ENCODE measurements at regions not wholly inside any gene's neighbourhood (a gene's known extent, or its start where the extent isn't known, plus 50 kb on each side); places are given as distances from the start of the nearest gene placed in this dataset.
"Not testable (repeated sequence)": the region's sequence is repeated elsewhere in the genome, so short reads cannot be mapped to it uniquely, and the experiment has no call there.

DNA sequence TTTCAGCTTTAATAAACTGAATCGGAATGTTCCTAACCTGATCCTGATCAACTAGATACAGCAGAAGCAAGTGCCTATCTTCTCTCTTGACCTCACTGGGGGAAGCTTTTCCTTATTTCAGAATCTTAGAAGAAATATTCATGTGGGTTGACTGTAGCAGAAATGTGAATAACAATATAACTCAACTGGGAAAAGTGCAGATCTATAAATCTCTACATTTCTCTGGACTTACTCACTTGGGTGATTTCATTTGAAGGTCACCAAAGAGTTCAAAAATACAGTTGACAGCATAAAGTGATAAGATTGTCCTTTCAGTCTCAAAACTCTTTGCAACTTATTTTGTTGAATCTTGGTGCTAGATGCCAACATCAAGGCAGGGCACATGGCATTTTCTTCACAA, 1186.5 kb downstream of the KHDRBS2 start:
- H3K27ac Mint-ChIP-seq; H3K4me3 Mint-ChIP-seq (ENCODE audit: low read depth); H3K27me3 Mint-ChIP-seq (ENCODE audit: low read depth); DNase-seq (ENCODE audit: low spot score); intact Hi-C loops (cut with micrococcal nuclease); H3K4me1 Mint-ChIP-seq (ENCODE audit: low read depth); H3K36me3 Mint-ChIP-seq (ENCODE audit: low read depth): not testable (repeated sequence)
- peaks cover 22% of the 10 kb centered on the region for H3K9me3 Mint-ChIP-seq

DNA sequence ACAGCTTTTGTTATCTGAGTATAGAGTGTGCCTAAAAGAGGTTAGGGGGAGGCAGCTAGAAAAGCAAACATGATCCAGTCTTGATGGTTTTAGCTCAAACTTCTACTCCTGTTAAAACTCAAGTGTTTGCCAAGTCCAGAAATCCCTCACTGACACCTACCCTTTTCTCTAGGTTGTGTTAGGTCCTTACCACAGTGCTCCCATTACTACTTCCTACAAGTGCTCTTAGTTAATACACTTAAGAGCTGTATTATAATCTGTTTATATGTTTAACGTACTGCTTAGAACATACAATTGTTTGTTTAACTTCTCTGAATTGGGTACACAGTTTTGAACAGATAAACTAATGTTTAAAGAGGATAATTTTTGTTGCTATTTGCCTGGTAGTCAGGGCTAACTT, 1198.0 kb downstream of the KHDRBS2 start:
- H3K36me3 Mint-ChIP-seq (ENCODE audit: low read depth); H3K4me1 Mint-ChIP-seq (ENCODE audit: low read depth); H3K27me3 Mint-ChIP-seq (ENCODE audit: low read depth); H3K27ac Mint-ChIP-seq; intact Hi-C loops (cut with micrococcal nuclease); DNase-seq (ENCODE audit: low spot score); H3K4me3 Mint-ChIP-seq (ENCODE audit: low read depth): not testable (repeated sequence)
- peaks cover 29% of the 10 kb centered on the region for H3K9me3 Mint-ChIP-seq

DNA sequence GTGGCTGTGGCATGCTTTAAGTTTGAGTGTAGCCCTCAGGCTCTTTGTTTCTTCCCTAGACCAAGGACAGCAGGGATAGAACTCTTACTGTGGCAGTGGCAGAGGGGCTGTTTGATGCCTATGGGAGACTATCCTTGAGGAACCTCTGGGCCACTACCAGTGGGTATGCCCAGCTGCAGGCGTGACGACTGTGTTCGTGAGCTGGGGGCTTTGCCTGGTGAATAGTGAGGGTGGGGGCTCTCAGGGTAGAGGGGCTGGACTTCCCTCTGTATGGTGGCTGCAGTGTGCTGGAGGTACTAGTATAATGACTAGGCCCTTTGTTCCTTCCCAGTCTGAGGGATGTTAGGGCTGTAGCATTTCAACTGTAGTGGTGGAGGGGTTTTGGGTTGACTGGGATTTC, 1242.0 kb downstream of the KHDRBS2 start:
- Mint-ChIP-seq H3K27me3 (ENCODE audit: low read depth) (no peaks in the 10 kb centered on the region), H3K36me3 (ENCODE audit: low read depth) (no peaks in the 10 kb centered on the region), H3K4me1 (ENCODE audit: low read depth) (no peaks in the 10 kb centered on the region), H3K4me3 (ENCODE audit: low read depth) (no peak overlapping the region), H3K27ac (no peak overlapping the region), H3K9me3 (peaks cover 38% of the 10 kb centered on the region)
- no peak for DNase-seq (ENCODE audit: low spot score)
- intact Hi-C loops (cut with micrococcal nuclease): no loop called here

Data from activated T-helper 2 cell treated with anti-CD3 and anti-CD28 coated beads, Interferon-gamma antibody, Interleukin-2, Interleukin-4, amounts not matched to agents 10 μg/mL and 5 μg/mL and 100 μg/mL, durations not matched to agents 14 hours and 24 hours and 36 hours (primary cell).